MCF 10A (cell line): ENCODE measurements at regions not wholly inside any gene's neighbourhood (a gene's known extent, or its start where the extent isn't known, plus 50 kb on each side); places are given as distances from the start of the nearest gene placed in this dataset.

Experiments
- BruUV-seq: library from RNA; stranded (reverse); fragments of 400-500 nt; replicated peaks from 2 replicates; lab custom pipeline; 2021; lab: Mats Ljungman, UMichigan
- CTCF ChIA-PET: fragments of 300-600 bp; sonication (Branson Sonifier 250); formaldehyde crosslinking; extraction: SDS; loops from one replicate; lab custom pipeline; 2021; ENCODE audit warnings: antibody characterized with exemption, inconsistent platforms; lab: Yijun Ruan, JAX
- POLR2A ChIA-PET: fragments of 300-600, 350-650 bp; sonication (Branson Sonifier 250); formaldehyde crosslinking; extraction: SDS; loops from one replicate; lab custom pipeline; 2020; ENCODE audit warnings: antibody characterized with exemption, inconsistent platforms; lab: Yijun Ruan, JAX
- DNase-seq: peaks from one replicate; pipeline ENCODE4 v3.0.0-alpha.2; 2018; ENCODE audit not compliant: unreplicated experiment
- H3K27ac Mint-ChIP-seq: one replicate; pipeline ENCODE4 v1.8.0; 2022; ENCODE audit warnings: mild to moderate bottlenecking, low read depth, mixed read lengths; ENCODE audit not compliant: unreplicated experiment
- H3K27me3 Mint-ChIP-seq: one replicate; pipeline ENCODE4 v1.8.0; 2022; ENCODE audit warnings: mixed read lengths; ENCODE audit not compliant: insufficient read depth, unreplicated experiment
- H3K36me3 Mint-ChIP-seq: one replicate; pipeline ENCODE4 v1.8.0; 2022; ENCODE audit warnings: mild to moderate bottlenecking, moderate library complexity, mixed read lengths; ENCODE audit not compliant: insufficient read depth, unreplicated experiment
- H3K4me1 Mint-ChIP-seq: one replicate; pipeline ENCODE4 v1.8.0; 2022; ENCODE audit warnings: mixed read lengths; ENCODE audit not compliant: insufficient read depth, unreplicated experiment
- H3K4me3 Mint-ChIP-seq: one replicate; pipeline ENCODE4 v1.8.0; 2022; ENCODE audit warnings: mild to moderate bottlenecking, moderate library complexity, mixed read lengths; ENCODE audit not compliant: unreplicated experiment
- H3K9me3 Mint-ChIP-seq: one replicate; pipeline ENCODE4 v1.8.0; 2022; ENCODE audit warnings: mixed read lengths; ENCODE audit not compliant: unreplicated experiment
- CTCF ChIP-seq: fragments of 200-600 bp; IDR thresholded peaks from one replicate; pipeline ENCODE4 v1.8.0; 2022; ENCODE audit warnings: antibody characterized with exemption, mild to moderate bottlenecking; ENCODE audit not compliant: unreplicated experiment
- intact Hi-C: fragments of 100-400 bp; cut with micrococcal nuclease; formaldehyde crosslinking; loops from 2 replicates; pipeline ENCODE4 v1.14.1; 2022

- no peak for DNase-seq
- no TSS peak for BruUV-seq
- Mint-ChIP-seq H3K9me3 (no peaks in the 10 kb centered on the region), H3K27me3 (no peaks in the 10 kb centered on the region), H3K4me1 (no peaks in the 10 kb centered on the region), H3K36me3 (no peaks in the 10 kb centered on the region), H3K27ac (no peak overlapping the region), H3K4me3 (no peak overlapping the region)
- CTCF ChIA-PET = interaction anchor here (0.5 to 1.0 kb wide), 2 partner anchors 13 to 32 kb away, joined by 3 to 5 read pairs; no protein-coding TSS in a partner anchor
- TF ChIP-seq CTCF = no peak
- intact Hi-C loops = no loop called here
- POLR2A ChIA-PET = interaction anchor here (0.6 to 1.7 kb wide), 2 partner anchors 13 to 20 kb away, joined by 3 to 4 read pairs; no protein-coding TSS in a partner anchor
Measured at GRCh38 chr3:24845524-24846155, 351.0 kb upstream of the THRB start.

GRCh38 chr3:24846286-24846860, 351.7 kb upstream of the THRB start:
- no peaks in the 10 kb centered on the region for H3K36me3 Mint-ChIP-seq
- DNase-seq = no peak
- no peak overlapping the region for H3K4me3 Mint-ChIP-seq
- TF ChIP-seq CTCF = no peak
- intact Hi-C loops = no loop called here
- H3K27me3 Mint-ChIP-seq = no peaks in the 10 kb centered on the region
- POLR2A ChIA-PET = interaction anchor here (0.6 to 1.7 kb wide), 3 partner anchors 14 to 63 kb away, joined by 3 to 4 read pairs (median 4); no protein-coding TSS in a partner anchor
- CTCF ChIA-PET = interaction anchor here (0.7 kb wide), 1 partner anchor 272 kb away, joined by 4 read pairs; no protein-coding TSS in a partner anchor
- H3K9me3 Mint-ChIP-seq = no peaks in the 10 kb centered on the region
- no peaks in the 10 kb centered on the region for H3K4me1 Mint-ChIP-seq
- no TSS peak for BruUV-seq
- no peak overlapping the region for H3K27ac Mint-ChIP-seq

- CTCF ChIA-PET = interaction anchor here (0.7 kb wide), 1 partner anchor 620 kb away, joined by 3 read pairs; no protein-coding TSS in a partner anchor
- H3K27ac Mint-ChIP-seq = no peak overlapping the region
- H3K4me1 Mint-ChIP-seq = peaks cover 6% of the 10 kb centered on the region
- no TSS peak for BruUV-seq
- H3K36me3 Mint-ChIP-seq = no peaks in the 10 kb centered on the region
- intact Hi-C loops = no loop called here
- H3K4me3 Mint-ChIP-seq = no peak overlapping the region
- no peak for TF ChIP-seq CTCF
- no peaks in the 10 kb centered on the region for H3K9me3 Mint-ChIP-seq
- no peak for DNase-seq
- POLR2A ChIA-PET = interaction anchor here (0.7 to 1.1 kb wide), 3 partner anchors 9 to 17 kb away, joined by 3 read pairs; no protein-coding TSS in a partner anchor
- no peaks in the 10 kb centered on the region for H3K27me3 Mint-ChIP-seq
Measured at GRCh38 chr3:24850245-24850644, 355.6 kb upstream of the THRB start.

GRCh38 chr3:24853685-24854490, 359.2 kb upstream of the THRB start:
- H3K27me3 Mint-ChIP-seq = no peaks in the 10 kb centered on the region
- ChIA-PET POLR2A (no interaction called here), CTCF (interaction anchor here (0.6 kb wide), 1 partner anchor 1270 kb away, joined by 4 read pairs; no protein-coding TSS in a partner anchor)
- no peaks in the 10 kb centered on the region for H3K36me3 Mint-ChIP-seq
- no TSS peak for BruUV-seq
- no peaks in the 10 kb centered on the region for H3K9me3 Mint-ChIP-seq
- no peak for DNase-seq
- intact Hi-C loops = no loop called here
- no peak overlapping the region for H3K27ac Mint-ChIP-seq
- TF ChIP-seq CTCF = no peak
- no peak overlapping the region for H3K4me3 Mint-ChIP-seq
- peaks cover 6% of the 10 kb centered on the region for H3K4me1 Mint-ChIP-seq
